Omental fat pad (tissue), 3 donors: ENCODE measurements at regions not wholly inside any gene's neighbourhood (a gene's known extent, or its start where the extent isn't known, plus 50 kb on each side); places are given as distances from the start of the nearest gene placed in this dataset.
A peak's percentile ranks its signal among the peaks of the same experiment; 100 is the strongest.

ENCODE experiments used
- ATAC-seq: fragments of 150-250 bp; one replicate; pipeline ENCODE4 v1.9.1; 2016; ENCODE audit warnings: mild to moderate bottlenecking, moderate library complexity; ENCODE audit not compliant: low FRiP score
- DNase-seq: peaks from one replicate; pipeline ENCODE4 v3.0.0-alpha.2; 2019; ENCODE audit warnings: low spot score
- CTCF ChIP-seq, 3 donors: fragments of 450-650 bp; IDR thresholded peaks; one replicate each; pipeline ENCODE4 v1.5.1; 2016 to 2017; ENCODE audit warnings: antibody characterized with exemption in 3 of 3, mild to moderate bottlenecking in 3 of 3, moderate library complexity in 2 of 3

DNA sequence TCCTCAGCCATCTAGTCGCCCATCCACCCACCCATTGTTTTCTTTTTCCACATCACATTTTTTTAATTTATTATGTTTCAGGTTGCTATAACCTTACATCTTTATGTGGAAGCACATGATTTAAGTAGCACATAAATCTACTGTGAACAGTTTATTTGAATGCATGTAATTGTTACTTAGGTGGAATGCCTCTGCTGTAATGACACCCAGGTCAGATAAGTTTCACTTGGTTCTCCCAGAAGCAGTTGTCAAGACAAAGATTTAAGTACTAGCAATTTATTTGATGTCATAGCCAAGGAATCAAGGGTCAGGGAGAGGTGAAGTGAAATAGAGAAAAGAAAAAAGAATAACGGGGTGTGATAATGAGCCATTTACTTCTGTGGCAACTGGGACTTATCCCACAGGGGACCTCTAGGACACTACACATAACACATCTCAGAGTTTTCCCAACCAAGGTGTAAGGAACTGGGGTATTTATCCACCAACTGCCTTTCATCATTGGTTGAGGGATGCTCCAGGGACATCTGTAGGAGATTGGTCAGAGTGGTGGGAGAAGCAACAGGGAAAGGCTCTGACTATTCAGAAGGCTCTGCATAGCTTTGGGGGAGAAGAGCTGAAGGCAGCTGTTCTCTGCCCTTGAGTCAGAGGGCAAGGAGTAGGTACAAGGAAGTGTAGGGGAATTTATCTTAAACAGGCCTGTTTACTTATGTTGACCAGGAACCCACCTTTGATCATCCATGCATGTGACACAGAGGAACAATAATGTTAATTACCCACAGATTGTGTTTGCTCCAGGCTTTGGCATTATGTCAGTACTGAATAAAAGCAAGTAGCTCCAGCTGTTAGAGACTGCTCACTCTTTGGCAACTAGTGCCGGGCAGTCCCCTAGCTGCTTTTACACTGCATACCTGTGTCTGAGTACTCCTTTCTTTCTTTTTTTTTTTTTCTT is 94.8 kb downstream of the CD200R1L start:
- no peak for TF ChIP-seq CTCF (IDR thresholded peaks at IDR 0.05)

GRCh38 chr3:112751061-112751460 is 95.6 kb downstream of the CD200R1L start:
- TF ChIP-seq CTCF (IDR thresholded peaks at IDR 0.05), result no peak
- DNase-seq (no peak), ATAC-seq (no peak)

More for the DNA sequence above, 94.8 kb downstream of the CD200R1L start:
- DNase-seq, result no peak
- ATAC-seq, result no peak

DNA sequence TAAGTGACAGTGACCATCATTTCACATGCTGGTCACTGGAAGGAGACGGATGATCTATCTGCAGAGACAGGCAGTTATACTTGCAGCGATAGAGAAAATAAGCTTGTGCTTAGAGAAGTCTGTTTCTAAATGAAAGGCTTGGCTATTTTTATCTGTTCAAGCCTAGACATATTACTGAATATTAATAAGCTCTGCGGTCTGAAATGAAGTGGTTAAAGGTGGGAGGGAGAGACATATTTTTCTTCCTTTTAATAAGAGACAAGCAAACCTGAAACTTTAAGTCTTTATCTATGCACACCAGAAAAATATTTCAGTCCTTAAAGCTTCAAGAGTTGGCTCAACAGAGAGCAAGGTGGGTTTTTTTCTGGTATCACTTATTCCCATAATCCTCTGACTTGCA is 99.0 kb downstream of the CD200R1L start:
- no peak for TF ChIP-seq CTCF (IDR thresholded peaks at IDR 0.05)
- no peak for DNase-seq
- no peak for ATAC-seq

DNA sequence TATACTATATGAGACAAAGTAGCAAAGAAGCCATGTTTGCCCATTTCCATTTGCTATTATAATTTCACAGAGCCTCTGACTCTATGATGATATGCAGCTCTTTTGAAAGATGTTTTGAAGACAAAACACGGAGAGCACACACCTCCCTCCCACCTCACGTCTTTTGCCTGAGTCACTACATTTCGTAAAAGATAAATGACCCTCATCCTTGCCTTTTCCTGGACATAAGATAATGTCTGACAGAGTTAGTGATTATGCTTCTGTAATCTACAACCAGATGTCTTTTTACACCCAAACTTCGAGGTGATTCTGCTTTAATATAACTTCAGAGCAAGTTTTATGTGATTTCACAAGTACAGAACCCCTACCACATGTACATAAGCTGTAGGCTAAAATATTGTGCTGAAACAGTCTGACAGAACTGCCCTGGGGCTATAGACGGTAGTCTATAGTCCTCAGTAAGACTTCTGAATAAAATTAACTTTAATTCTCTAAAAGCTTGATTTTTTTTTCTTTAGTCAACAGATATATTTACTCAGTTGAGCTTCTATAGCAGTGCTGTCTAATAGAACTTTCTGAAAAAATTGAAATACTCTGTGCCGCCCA is 99.9 kb downstream of the CD200R1L start:
- TF ChIP-seq CTCF (IDR thresholded peaks at IDR 0.05), result no peak
- DNase-seq, result no peak
- peak; percentile 78 for ATAC-seq

GRCh38 chr3:112745567-112746248 is 101.0 kb downstream of the CD200R1L start:
- ATAC-seq (no peak), DNase-seq (no peak)
- no peak for TF ChIP-seq CTCF (IDR thresholded peaks at IDR 0.05)

- ATAC-seq (no peak), DNase-seq (no peak)
- TF ChIP-seq CTCF (IDR thresholded peaks at IDR 0.05), result no peak
These were observed 101.7 kb downstream of the CD200R1L start for GRCh38 chr3:112744825-112745566.
